ENCODE measurements at regions not wholly inside any gene's neighbourhood (a gene's known extent, or its start where the extent isn't known, plus 50 kb on each side); places are given as distances from the start of the nearest gene placed in this dataset.

DNA sequence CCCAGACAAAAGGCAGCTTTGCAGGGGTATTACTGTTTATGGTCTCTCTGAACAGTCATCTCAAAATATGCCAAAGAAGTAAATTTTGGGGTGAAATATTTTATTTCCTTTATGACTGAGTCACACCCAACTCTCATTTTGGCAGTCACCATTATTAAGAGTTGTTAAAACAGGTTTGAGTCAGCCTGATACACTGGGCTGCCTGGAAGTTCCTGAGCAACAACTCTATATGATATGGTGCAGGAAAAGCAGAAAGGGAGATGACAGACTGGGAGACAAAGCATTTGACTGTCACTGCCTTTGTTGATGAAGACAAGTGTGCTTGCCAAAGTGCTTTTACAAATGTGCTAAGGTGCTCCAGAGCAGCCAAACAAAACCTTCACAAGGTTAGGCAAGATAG lies 1263.5 kb downstream of the PCDH7 start:
- no peak for DNase-seq

DNA sequence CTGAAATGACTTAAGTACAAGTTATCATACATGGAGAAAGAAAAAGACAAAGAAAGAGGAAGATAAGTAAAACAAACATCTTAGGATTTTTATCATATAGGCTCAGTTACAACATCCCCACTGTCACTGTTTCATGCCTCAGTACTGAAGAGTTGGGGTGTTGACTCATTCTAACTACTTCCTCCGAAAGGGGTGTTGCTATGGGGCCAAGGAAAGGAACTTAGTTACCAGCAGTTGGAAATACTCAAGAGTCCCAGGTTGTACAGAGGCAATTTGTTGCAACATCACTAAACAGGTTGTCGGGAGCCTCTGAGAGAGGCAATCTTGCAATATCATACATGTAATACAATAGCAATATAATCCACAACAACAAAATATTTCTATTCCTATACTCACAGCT lies 1264.7 kb downstream of the PCDH7 start:
- DNase-seq, result no peak

DNA sequence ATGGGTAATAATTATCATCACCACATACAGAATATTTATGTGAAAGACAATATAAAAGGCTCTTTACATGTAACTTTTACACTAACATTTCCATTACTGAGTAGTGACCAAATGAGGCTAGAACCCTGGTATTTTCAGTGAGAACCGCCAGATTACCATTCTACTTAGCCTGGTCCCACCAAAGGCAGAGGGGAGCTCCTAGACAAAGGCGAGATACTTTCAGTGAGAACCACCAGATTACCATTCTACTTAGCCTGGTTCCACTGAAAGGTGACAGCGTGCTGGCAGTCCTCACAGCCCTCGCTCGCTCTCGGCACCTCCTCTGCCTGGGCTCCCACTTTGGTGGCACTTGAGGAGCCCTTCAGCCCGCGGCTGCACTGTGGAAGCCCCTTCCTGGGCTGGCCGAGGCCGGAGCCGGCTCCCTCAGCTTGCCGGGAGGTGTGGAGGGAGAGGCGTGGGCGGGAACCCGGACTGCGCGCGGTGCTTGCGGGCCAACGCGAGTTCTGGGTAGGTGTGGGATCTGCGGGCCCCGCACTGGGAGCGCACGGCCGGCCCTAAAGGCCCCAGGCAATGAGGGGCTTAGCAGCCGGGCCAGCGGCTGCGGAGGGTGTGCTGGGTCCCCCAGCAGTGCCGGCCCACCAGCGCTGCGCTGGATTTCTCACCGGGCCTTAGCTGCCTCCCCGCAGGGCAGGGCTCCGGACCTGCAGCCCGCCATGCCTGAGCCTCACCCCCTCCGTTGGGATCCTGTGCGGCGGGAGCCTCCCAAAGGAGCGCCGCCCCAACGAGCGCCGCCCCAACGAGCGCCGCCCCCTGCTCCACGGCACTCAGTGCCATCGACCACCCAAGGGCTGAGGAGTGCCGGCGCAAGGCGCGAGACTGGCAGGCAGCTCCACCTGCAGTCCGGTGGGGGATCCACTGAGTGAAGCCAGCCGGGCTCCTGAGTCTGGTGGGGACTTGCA lies 1276.1 kb downstream of the PCDH7 start:
- DNase-seq, result no peak

DNA sequence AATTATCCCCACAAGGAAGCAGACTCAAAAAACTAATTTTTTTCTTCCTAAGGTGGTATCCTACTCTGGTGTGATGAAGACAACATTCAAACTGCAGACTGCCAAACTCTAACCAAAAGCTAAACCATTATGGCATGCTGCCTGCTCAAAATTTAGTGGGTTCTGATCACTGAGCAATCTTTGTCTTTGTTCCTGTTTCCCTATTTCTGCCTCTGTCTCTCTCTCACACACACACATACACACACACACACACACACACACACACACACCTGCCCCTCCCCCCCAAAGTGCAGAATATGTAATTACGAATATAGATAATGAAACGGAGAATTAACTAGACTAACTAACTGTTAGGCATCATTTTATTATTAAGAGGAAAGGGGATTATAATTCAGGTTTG lies 1278.6 kb downstream of the PCDH7 start:
- no peak for DNase-seq

DNA sequence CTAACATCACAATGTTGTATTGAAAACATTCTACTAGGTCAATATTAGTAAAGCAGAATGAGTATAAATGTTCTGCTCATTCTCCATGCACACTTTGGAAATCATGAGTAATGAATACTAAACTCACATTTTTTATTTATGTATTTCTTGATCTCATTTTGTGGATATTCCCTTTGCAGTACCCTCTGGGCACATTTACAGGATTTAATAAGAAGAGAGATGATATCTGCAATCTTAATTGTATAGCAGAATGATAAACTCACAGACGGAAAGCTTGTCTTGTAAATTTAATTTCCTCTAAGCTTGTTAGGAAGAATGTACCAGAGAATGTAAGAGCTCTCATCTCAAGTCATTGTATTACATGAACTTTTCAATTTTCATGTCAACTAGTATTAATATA lies 1279.7 kb downstream of the PCDH7 start:
- no peak for DNase-seq

DNA sequence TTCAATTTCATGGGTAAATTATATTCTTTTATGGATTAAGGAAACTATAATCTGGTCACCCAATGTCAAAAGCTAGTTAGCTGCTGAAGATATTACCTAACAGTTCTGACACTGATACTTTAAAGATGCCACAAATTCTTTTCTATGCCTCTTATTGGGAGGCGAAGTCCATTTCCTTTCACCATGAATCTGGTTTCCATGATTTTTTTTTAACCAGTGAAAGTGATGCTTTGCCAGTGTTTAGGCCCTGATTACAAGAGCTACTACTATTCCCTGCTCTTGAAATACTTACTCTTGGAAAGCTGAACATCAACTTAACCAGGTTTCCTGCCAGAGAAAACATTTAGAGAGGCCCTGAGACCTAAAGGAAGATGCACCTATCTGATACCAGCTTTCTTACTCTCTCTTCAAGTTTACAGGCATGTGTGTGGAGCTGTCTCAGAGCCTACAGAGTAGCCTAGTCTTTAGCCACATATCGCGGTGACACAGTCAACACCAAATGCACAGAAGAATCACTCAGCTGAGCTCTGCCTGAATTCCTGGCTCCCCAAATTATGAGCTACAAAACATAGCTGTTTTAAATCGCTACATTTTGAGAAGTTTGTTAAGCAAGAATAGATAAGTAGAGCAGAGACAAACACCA lies 1280.8 kb downstream of the PCDH7 start:
- DNase-seq, result no peak

DNA sequence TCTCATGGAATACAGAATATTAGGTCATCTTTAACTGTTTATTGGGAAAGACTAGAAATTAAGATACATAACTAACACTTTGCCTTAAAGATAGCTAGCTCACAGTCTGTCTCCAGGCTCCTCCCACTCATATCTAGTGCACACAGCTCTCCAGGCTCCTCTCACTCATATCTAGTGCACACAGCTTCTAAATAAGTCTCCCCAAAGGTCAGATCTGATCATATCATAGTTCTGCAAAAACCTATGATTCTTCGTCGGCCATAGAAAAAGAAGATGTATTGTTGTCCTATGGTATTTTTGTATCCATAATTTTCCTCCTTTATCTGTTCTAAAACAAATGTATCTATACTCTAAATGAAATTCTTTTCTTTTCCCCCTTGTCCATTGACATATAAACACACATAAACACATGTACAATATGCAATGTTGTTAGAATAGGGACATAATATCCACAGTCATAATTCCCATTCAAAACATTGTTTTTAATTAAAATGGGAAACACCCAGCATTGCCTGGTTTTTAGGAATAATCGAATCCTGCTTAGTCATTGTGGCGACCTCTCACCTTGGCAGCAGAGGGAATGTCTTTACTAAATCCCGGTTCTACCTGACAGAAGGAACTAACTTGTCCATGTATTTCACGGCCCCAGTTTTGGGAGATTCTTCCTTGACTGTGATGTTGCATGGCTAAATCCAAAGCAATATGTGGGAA lies 1282.0 kb downstream of the PCDH7 start:
- no peak for DNase-seq

DNA sequence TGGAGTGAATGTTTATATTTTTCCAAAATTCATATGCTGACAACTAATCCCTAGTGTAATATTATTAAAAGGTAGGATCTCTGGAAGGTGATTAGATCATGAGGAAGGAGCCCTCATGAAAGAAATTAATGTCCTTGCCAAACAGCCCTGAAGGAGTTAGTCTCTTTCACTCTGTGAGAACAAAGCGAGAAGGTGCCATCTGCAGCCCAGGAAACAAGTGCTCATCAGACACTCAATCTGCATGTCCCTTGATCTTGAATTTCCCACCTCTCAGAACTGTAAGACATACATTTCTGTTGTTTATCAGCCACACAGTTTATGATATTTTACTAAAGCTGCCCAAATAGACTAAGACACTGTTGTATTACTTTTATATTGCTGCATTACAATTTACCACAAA lies 1283.4 kb downstream of the PCDH7 start:
- no peak for DNase-seq

DNA sequence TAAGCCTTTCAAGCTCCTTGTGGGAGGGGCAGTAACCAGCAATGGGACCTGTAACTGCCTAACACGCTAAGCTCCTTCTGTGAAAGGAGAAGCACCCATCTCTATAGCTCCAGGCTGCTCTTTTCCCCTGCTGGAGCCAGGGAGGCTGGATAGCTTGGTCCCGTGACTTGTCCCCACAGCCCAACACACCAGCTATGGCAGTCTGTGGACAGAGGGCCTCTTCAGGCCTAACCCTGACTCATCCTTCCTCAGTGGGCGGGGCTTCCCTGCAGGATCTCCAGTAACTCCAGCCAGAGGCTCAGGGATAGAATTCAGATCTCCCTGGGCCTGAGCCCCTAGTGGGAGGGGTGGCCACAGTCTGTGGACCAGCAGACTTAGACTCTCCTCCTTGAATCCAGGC lies 1290.1 kb downstream of the PCDH7 start:
- no peak for DNase-seq

DNA sequence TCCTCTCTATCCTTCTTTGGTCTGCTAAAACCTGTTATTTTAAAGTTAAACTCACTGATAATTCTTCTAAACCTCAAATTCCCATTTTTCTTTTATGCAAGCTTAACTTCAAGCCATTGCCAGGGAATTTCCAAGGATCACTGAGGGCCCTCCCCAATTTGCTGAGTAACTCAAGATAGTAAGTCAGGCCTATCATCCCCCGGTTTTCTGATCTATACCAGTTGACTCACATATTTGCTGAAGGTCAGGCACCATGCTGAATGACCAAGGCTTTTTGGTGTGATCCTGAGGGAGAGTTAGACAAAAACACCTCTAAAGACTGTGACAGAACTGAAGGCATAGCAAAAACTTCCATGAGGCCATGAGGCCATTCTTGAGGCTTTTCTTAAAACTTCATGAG lies 1301.9 kb downstream of the PCDH7 start:
- DNase-seq, result no peak

DNA sequence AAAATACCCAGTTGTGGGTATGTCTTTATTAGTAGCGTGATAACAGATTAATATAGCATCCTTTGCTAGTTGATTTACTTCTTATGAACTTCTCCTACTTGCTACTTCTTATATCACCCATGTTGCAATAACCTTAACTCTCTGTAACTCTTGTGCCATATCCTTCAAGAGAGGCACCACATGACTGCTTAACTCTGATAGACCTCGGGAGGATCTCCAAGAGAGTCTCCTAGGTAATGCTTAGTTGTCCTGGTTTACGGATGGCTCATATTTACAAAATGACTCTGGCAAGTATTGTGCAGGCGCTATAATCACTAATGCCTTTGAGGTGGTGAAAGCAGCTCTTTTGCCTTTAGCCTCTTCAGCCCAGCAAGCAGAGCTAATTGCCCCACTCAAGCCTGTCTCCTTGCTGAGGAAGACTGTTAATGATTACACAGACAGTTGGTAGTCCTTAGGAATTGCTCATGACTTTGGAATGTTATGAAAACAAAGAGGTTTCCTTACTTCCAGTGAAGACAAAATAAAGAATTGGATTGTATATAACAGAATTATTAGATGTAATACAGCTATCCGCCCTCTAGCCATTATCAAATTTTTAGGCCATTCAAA lies 1305.8 kb downstream of the PCDH7 start:
- no peak for DNase-seq

DNA sequence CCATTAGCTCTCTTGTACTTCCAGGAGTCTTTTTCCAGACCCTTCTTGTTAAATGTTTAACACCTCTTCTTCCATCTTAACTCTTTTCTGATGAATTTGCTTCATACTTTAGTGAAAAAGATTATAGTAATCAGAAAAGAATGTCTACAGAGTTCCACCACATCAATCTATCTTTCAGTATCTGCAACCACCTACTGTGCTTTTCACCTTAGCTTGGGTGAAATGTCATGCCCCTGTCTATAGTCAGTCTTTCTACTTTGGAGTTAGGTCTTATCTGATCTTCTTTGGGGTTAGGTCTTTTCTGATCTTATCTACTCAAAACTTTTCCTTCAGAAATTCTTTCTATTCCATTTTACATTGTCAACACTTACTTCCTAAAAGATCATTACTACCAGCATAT lies 1310.2 kb downstream of the PCDH7 start:
- DNase-seq, result no peak

DNA sequence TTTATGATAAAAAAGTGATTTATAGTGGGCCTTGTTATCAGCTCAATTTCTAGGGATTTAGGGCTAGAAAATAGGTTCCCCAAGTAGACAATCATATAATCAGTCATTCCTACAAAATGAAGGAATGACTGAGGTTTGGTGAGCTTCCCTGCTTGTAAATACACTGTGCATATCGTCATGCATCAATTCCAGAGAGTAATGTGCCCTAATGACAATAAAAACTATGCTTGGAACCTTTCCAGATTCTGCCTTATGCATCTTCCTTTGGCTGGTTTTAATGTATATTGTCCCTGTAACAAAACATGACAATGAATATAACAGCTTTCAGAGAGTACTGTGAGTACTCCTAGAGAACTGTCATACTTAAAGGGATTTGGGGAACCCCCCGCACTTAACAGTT lies 1310.9 kb downstream of the PCDH7 start:
- no peak for DNase-seq

DNA sequence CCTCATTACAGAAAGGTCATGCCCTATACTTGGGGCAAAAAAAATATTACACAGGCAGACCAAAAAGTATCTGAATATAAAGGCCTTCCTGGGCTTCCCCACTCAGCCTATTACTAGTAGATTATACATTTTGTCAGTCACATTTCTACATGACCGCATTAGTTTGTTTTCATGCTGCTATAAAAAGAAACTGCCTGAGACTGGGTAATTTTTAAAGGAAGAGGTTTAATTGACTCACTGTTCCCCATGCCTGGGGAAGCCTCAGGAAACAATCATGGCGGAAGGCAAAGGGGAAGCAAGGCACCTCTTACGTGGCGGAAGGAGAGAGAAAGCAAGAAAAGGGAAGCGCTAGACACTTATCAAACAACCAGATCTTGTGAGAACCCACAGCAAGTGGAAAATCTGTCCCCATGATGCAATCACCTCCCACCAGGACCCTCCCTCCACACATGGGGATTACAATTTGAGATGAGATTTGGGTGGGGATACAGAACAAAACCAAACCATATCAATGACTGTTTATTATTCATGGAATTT lies 1312.0 kb downstream of the PCDH7 start:
- no peak for DNase-seq

DNA sequence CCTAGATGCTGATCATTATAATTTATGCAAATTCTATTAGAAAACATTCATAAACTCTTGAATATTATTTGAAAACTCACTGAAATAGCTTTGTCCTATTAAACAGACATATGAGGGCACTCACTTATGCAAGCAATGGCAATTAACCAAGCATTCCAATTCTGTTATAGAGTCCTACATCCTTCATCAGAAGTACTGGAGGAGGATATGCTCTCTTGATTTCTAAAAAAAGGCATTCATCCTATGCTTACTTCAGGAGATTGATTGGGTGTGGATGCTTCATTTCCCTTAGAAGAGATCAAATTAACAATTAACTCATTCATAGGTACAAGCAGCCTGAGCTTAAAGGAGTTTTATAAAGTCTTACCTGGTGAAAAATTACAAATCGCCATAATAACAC lies 1317.2 kb downstream of the PCDH7 start:
- DNase-seq, result no peak

DNA sequence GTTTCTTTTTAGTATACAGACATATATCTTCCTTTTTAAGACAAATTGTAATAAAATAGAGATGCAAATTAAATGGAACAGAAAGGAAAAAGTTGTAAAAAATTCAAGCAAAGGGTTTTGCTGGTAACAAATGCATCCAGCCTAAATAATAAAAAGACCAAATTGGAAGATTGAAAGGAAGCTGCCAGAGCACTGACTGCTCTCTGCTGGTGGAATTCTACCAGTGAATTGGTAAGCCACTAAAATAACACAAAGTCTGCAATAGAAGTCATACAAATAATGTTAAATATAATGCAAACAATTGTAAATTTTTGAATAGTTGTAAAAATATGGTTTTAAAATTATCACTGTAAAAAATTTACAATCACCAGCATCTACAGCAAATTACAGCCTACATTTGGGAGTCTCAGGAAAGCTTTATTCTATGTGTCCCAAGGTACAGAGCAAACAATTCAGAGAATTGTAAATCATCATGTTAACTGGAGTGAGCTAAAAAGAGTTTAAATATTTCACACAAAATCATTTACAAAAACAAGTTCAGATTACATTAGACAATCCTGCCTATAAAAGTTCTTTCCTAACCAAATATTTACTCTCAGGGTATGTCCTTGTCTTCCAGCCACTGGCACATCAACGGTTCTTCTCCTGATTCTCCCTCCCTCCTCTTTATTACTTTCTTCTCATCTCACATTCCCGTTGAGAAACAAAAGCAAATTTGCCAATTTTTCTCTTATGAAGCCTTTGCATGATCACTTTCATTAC lies 1322.5 kb downstream of the PCDH7 start:
- DNase-seq, result no peak

DNA sequence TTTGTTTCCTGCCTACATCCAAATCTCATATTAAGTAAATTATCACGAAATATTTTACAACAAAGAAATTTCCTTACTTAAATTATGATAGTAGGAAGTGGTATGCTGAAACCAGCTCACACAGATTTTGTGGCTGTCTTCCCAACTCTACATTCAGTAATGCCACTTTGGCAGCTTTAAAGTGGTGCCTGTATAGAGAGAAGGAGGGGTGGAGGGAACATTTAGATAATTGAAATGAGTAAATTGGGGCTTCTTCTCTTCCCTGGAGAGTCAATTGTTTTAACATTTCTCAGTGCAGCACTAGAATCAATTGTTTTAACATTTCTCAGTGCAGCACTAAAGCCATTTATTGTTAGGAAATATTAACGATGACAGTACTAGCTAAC lies 1323.1 kb downstream of the PCDH7 start:
- DNase-seq, result no peak

DNA sequence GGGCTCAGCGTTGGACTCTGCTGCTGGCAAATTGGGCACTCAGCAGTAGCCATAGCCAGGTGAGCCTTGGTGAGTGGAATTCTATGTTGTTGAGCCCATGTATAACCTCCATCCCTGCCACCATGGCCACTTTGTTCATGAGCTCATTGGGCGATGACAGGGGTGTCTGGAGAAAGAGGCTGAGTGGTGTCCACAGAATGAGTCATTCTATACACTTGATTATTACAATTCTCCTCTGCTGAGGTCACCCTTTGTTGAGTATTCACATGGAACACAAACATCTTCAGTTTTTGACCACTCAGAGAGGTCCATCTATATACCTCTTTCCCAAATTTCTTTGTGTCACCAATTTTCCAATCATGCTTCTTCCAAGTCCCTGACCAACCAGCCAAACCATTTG lies 1341.7 kb downstream of the PCDH7 start:
- DNase-seq, result no peak

DNA sequence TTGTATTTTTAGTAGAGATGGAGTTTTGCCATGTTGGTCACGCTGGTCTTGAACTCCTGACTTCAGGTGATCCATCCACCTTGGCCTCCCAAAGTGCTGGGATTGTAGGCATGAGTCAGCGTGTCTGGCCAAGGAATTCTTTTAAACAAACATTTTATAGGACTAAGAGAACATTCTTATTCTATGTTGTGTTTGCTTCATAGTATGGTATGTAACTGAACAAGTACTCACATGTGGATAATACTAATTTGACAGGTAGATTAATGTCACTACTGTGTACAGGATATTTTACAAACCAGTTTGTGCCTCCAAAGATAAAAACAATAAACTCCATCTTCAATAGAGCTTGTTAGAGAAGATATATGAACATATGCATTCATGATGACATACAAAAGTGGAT lies 1353.4 kb downstream of the PCDH7 start:
- no peak for DNase-seq

DNA sequence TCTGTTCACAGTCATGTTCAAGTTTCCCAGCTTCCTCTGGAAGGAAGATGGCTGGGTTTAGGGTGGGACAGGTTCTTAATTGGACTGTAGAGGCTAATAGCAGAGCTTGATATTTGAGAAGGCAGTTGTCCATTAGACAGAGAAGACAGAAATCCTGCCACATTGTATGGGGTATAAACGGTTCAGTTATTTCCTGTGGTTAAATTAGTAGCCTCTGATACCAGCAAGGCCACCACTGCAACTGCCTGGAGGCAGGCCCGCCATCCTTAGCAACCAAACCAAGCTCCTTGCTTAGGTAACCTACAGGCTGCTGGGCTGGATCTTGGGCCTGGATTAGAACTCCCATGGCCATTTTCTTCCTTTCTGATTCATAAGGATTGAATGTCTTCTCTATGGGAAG lies 1367.0 kb downstream of the PCDH7 start:
- DNase-seq, result no peak

DNA sequence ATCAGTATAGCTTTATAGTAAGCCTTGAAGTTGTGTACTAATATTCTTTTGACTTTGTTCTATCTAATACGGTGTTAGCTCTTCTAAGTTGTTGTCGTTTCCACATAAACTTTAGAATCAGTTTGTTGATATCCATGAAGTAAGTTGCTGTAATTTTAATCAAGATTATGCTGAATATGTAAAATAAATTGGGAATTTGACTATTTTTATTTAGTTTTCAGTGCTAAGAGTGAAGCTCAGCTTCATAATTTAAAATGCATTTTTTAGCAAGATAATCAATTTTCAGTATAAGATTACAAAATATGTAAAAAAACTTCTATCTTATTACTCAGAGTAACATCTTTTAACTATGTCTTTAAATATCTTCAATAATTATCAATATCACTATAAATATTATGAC lies 1374.8 kb downstream of the PCDH7 start:
- no peak for DNase-seq

DNA sequence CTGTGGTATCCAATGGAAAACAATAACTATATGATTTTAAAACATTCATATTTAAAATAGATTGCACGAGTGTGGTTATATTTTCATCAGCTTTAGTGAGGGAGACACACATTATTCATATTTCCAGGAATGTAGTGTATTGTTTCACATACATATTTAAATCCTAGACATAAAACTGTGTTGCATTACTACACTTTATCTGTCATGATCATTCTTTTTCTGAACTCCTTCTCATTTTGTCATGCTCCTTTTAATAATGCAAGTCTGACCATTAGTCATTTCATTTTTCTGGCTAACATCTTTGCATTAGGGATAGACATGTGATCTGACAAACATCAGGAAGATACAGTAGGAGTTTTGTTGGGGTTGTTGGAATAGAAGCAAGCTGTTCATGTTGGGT lies 1382.7 kb downstream of the PCDH7 start:
- DNase-seq, result no peak
